Lung microvascular endothelial cell (primary cell): ENCODE measurements at regions not wholly inside any gene's neighbourhood (a gene's known extent, or its start where the extent isn't known, plus 50 kb on each side); places are given as distances from the start of the nearest gene placed in this dataset.

Experiments used
- DNase-seq, 2 donors: peaks; one replicate each; pipeline versions ENCODE4 v3.0.0 to v3.0.0-alpha.2; 2010; ENCODE audit warnings: low read depth in 2 of 2

DNA sequence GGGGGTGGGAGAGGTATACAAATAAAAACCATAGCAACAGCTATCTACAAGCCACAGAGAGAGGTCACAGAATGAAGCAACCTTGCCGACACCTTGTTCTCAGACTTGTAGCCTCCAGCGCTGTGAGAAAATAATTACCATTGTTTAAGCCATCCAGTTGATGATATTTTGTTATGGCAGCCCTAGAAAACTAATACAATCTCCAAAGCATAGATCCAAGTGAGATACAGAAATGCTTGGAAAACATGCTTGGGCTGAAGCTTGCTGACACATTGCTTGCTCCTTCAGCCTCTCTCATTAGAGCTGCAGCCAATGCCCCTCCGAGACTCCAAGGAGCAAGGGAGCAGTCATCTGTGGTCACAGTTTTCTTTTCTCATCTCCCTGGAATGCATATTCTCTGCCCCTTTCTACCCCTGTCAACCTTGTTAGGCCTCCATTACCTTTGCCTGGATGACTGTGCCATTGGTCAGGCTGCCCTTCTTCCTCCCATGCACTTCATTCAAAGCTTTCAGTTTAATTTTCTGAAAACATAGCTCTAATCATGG is 401.4 kb upstream of the KLF4 start:
- DNase-seq = no peak

DNA sequence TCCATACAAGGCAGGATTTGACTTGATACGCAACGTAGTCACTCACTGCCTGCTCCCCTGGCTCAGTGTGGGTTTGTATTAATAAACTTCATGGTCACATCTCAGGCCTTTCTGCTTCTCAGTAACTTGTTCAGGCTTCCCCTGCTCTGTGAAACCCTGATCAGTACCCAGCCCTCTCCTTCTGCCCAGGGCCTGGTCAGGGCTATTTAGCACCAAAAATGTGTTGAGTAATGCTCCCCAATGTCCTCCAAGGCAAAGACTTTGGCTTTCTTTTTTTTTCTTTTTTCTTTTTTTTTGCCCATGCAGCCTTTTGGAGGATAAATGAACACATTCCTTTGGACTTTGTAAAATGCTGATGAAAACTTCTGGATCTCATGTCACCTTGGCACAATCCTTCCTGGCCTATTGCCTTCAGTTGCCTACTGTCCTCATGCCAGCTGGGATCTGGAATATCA is 399.2 kb upstream of the KLF4 start:
- no peak for DNase-seq

DNA sequence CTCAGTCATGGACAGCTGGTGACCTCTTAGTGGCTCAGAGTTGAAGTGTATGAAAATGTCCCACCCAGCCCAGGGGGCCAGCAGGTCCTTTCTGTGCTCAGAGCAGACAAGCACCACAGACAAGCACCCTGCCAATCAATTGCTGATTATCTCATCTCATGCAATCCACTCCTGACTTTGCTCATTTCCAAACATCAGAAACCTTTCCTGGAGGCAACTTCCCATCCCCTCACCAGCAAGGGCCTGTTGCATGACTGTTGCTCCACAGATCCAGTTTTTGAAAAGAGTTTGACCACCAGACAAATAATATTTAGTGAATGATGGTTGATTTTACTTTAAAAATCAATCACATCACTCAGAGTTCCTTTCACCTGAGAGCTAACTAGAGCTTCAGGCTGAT is 397.3 kb upstream of the KLF4 start:
- DNase-seq = no peak

GRCh38 chr9:107883496-107884124 is 394.0 kb upstream of the KLF4 start:
- no peak for DNase-seq

- no peak for DNase-seq
Measured at GRCh38 chr9:107881626-107882300, 392.2 kb upstream of the KLF4 start.

DNA sequence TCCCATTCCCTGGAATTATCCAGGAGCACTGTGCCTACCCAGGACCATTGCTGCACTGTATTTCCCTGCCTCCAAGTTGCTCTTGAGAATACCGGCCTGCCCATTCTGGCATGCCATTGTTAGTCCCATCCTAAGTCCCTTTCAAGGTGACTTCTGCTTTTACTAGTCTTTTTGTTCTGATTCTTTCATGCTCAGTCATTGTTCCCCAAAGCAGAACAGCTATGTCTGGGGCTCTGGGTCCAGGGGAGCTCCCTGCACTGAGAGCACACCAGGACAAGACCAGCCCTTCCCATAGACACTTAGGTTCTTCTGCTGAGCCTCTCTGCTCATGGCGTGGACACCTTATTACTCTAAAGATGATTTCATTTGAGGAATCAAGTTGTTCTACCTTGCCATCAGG is 388.9 kb upstream of the KLF4 start:
- DNase-seq = no peak

GRCh38 chr9:107875571-107875980 is 386.0 kb upstream of the KLF4 start:
- DNase-seq = no peak

DNA sequence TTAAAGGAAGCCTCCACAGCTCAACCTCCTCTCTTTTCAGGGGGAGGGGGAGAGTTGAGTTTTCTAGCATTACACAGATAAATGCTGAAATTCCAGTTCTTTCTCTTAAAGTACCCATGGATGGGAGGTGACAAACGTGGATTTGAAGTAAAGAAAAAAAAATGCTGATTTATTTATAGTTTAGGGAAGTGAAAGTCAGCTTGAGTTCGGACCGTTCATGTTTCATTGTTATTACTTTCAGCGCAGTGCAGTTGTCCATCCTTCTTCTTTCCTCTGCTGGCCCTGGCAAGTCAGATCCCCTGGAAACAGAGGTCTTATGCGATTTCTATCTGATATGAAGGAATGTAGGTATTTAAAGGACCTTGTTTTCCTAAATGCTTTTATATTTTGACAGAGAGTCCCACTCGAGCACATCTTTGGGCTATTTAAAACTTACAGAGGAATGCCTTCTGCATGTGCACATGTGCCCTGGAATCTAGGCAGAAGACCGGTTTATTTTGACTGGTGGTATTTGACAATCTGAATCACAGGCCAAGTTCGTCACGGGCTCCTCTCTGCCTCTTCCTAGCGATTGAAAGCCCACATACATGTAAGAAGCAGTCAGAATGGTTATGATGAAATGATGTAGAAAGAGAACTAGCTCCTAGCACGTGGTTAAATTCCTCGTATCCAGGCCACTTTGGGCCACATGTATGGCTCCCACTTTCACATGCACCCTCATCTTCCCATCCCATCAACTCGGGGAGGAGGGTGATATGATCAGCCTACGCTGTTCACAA is 385.2 kb upstream of the KLF4 start:
- no peak for DNase-seq

DNA sequence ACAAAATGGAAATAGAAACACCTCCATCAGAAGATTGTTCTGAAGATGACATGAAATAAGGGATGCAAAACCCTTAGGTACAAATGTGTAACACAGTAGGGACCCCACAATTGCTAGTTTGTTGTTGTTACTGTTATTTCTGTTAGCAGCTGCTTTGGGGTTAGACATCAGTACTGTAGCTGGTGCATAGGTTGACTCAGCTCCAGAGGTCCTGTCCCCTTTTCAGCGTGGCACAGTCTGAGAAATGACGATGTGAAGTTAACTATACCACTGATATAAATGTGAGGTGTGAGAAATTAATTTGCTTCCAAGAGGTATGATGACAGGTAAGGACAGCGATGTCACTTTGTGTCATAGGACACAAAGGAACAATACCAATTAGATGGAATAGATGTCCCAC is 384.6 kb upstream of the KLF4 start:
- no peak for DNase-seq

- DNase-seq = no peak
Measured at GRCh38 chr9:107872457-107873192, 383.1 kb upstream of the KLF4 start.

- DNase-seq = no peak
Measured at GRCh38 chr9:107870927-107871680, 381.5 kb upstream of the KLF4 start.

- DNase-seq = no peak
Measured at GRCh38 chr9:107870221-107870620, 380.7 kb upstream of the KLF4 start.

- no peak for DNase-seq
Measured at GRCh38 chr9:107869111-107869510, 379.5 kb upstream of the KLF4 start.

DNA sequence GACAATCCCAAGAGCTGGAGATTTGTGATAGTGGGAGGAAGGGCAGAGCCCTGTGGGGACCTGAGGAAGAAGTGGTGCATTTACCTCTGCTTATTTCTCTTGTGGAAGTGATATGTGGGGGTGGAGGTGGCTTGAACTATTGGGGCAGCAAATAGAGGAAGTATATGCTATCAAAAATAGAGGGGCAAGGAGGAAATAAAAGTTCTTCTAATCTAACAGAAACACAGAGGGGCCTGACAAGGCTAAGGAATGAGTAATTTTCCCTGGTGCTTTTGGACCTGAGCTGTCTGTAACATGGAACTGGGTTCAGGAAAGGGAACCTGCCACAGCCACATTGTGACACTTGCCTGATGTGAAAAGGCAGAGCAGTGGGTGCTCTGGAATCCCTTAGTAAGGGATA is 378.6 kb upstream of the KLF4 start:
- no peak for DNase-seq

DNA sequence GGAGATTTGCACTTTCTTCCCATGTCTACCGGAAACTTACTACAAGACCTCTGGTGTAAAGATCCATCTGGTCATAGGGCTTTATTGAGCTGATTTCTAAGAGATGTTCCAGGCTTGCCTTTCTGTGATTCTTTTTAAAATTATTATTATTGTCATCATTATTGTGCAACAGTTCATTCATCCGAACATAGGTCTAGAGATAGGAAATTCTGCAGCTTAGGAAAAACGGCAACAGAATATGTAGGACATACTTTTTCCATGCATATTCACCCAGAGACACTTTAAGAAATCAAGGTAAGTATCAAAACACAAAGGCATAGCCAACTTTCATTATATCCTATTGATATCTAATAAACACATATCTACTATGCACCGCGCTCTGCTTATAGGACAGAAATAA is 378.2 kb upstream of the KLF4 start:
- no peak for DNase-seq

GRCh38 chr9:107866711-107867311 is 377.2 kb upstream of the KLF4 start:
- DNase-seq = no peak

DNA sequence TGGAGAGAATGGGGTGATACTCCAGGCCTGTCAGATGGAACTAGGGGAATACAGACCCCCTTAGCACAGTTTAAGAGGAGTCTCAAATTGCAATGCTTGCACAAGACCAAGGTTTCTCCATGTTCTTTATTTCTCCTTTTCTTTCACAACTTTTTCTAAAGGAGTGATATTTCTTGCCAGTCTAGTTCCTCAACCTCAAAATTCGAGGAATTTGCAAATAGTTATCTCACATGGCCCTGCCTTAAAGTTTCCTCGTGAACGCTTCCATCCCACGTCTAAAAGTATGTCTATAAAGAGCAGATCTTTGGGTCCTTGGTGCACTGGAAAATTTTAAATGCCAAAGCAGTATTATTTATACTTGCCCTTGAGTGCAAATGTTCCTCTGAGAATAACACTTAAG is 373.8 kb upstream of the KLF4 start:
- no peak for DNase-seq

DNA sequence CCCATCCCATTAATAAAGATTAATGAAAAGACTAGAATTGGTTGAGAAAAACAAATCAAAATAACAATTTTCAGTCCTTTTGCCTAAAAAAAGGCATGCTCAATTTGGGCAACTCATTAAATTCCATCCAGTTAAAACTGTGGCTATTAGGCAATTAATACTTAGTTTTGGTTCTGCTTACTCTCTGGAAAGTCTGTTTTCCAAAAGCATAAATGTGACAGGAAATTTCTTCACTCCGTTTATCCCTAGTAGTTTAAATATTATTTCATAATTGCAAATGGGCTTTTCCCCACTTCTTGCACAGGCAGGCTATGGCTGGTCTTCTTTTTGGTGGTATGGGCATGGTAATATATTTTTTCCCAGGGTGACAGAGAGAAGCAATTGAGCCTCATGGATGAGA is 373.3 kb upstream of the KLF4 start:
- DNase-seq = no peak

DNA sequence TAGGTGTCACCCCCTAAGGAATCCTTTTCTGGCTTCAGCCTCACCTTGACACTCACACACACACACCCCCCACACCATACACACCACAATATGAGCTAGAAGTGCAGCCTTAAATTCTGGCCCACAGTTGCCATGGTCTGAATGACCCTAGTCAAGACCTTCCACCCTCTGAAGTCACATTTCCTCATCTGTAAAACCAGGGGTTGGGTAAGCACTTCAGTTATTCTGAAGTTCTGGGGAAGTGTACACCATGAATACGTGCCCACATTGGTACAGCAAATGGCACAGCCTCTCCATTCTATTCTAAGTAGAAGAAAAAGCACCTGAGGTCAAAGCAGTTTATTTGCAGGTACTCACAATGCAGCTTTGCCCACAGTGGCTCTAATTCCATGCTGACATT is 372.8 kb upstream of the KLF4 start:
- DNase-seq = no peak

DNA sequence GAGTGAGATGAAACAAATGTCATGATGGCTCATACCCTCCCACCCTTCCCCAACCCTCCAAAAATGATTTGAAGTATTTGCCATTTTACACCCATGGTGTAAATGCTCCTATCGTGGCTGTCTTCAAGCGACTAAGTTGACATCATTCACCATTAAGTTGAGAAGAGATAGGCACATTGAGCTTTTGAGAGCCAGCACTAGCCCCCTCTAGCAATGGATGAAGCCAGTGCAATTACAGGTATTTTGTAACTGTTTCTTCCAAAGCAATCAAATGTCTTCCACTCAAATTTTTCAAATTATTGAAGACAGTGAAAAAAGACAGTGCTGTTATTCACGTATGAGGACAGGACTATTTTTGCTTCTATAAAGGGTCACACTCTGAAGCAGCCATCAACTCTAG is 371.5 kb upstream of the KLF4 start:
- peak in 1 of 2 donors; percentile 11 for DNase-seq

DNA sequence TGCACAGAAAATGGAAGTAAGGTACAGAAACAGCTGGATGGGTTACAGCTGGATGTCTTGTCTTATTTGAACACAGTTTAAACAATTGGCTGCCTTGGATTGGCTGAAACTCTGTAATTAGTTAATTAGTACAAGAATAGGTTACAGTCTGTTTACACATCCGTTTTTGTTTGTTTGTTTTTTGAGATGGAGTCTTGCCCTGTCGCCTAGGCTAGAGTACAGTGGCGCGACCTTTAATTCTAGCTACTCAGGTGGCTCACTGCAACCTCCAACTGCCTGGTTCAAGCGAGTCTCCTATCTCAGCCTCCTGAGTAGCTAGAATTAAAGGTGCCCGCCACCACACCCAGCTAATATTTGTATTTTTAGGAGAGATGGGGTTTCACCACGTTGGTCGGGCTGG is 368.7 kb upstream of the KLF4 start:
- DNase-seq = no peak
